ENCODE measurements at regions not wholly inside any gene's neighbourhood (a gene's known extent, or its start where the extent isn't known, plus 50 kb on each side); places are given as distances from the start of the nearest gene placed in this dataset.
A peak's percentile ranks its signal among the peaks of the same experiment; 100 is the strongest.

- TF ChIP-seq TAF1 (IDR thresholded peaks at IDR 0.05; ENCODE audit: borderline replicate concordance, insufficient read depth, low read length), result no peak
- peak in 1 of 2 experiments; percentile 71; a peak in 1 of 4 replicates for TF ChIP-seq REST (IDR thresholded peaks at IDR 0.05; ENCODE audit: insufficient read depth in 1 of 2, low read depth in 2 of 2, low read length in 2 of 2)
- TF ChIP-seq FOXP2 (optimal IDR thresholded peaks at IDR 0.05; ENCODE audit: borderline replicate concordance, extremely low read depth, extremely low read length, insufficient read depth), result no peak
- TF ChIP-seq POLR2AphosphoS5 (IDR thresholded peaks at IDR 0.05; ENCODE audit: low read depth, low read length), result no peak
These were observed 768.5 kb downstream of the NR2F2 start for GRCh38 chr15:97099040-97099439.

All from PFSK-1 (cell line).